ENCODE measurements at regions not wholly inside any gene's neighbourhood (a gene's known extent, or its start where the extent isn't known, plus 50 kb on each side); places are given as distances from the start of the nearest gene placed in this dataset.

DNA sequence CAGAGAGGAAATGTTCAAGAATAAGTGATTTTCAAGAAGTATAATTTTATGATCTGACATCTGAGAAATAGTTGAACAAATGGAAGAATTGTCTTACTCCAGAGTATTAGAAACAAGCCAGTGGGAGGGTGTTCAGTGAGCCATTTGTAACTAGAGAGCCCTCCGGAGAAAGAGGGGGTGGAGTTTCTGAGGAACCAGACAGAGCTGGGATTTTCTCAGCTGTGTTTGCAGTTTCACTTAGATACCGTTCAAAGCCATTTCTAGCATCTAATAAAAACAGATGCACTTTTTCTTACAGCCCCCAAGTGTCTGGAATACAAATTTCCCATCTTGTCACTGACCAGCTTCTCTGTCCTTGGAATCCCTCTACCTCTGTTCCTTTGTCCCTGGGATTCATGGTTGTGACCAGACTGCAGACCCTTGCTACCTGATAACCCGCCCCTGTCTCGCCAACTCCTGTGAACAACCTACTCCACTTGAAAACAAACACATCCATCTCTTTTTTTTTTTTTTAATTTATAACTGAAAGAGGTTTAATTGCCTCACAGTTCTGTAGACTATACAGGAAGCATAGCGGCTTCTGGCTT lies 132.8 kb upstream of the KLF3 start:
- TF ChIP-seq, protein P1, sequence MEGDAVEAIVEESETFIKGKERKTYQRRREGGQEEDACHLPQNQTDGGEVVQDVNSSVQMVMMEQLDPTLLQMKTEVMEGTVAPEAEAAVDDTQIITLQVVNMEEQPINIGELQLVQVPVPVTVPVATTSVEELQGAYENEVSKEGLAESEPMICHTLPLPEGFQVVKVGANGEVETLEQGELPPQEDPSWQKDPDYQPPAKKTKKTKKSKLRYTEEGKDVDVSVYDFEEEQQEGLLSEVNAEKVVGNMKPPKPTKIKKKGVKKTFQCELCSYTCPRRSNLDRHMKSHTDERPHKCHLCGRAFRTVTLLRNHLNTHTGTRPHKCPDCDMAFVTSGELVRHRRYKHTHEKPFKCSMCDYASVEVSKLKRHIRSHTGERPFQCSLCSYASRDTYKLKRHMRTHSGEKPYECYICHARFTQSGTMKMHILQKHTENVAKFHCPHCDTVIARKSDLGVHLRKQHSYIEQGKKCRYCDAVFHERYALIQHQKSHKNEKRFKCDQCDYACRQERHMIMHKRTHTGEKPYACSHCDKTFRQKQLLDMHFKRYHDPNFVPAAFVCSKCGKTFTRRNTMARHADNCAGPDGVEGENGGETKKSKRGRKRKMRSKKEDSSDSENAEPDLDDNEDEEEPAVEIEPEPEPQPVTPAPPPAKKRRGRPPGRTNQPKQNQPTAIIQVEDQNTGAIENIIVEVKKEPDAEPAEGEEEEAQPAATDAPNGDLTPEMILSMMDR (IDR thresholded peaks at IDR 0.05 in 2 of 3, conservative IDR thresholded peaks at IDR 0.05 in 1 of 3; ENCODE audit: borderline replicate concordance in 1 of 3, insufficient read depth in 1 of 3, low read depth in 2 of 3, low read length in 2 of 3), result no peak
- TF ChIP-seq POLR2A (IDR thresholded peaks at IDR 0.05; ENCODE audit: borderline replicate concordance, extremely low read depth, insufficient read depth, insufficient read length) (no peak), SIN3A (IDR thresholded peaks at IDR 0.05; ENCODE audit: low read depth) (no peak), ELF1 (IDR thresholded peaks at IDR 0.05; ENCODE audit: borderline replicate concordance, low read depth) (no peak), ZFX (IDR thresholded peaks at IDR 0.05) (no peak), SRF (IDR thresholded peaks at IDR 0.05; ENCODE audit: low read depth) (no peak)
- TF ChIP-seq, protein P2, sequence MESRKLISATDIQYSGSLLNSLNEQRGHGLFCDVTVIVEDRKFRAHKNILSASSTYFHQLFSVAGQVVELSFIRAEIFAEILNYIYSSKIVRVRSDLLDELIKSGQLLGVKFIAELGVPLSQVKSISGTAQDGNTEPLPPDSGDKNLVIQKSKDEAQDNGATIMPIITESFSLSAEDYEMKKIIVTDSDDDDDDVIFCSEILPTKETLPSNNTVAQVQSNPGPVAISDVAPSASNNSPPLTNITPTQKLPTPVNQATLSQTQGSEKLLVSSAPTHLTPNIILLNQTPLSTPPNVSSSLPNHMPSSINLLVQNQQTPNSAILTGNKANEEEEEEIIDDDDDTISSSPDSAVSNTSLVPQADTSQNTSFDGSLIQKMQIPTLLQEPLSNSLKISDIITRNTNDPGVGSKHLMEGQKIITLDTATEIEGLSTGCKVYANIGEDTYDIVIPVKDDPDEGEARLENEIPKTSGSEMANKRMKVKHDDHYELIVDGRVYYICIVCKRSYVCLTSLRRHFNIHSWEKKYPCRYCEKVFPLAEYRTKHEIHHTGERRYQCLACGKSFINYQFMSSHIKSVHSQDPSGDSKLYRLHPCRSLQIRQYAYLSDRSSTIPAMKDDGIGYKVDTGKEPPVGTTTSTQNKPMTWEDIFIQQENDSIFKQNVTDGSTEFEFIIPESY (IDR thresholded peaks at IDR 0.05; ENCODE audit: extremely low read depth, insufficient replicate concordance, low read length), result no peak
- TF ChIP-seq, protein P3, sequence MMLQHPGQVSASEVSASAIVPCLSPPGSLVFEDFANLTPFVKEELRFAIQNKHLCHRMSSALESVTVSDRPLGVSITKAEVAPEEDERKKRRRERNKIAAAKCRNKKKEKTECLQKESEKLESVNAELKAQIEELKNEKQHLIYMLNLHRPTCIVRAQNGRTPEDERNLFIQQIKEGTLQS (IDR thresholded peaks at IDR 0.05), result no peak
